ENCODE measurements at regions not wholly inside any gene's neighbourhood (a gene's known extent, or its start where the extent isn't known, plus 50 kb on each side); places are given as distances from the start of the nearest gene placed in this dataset.

DNA sequence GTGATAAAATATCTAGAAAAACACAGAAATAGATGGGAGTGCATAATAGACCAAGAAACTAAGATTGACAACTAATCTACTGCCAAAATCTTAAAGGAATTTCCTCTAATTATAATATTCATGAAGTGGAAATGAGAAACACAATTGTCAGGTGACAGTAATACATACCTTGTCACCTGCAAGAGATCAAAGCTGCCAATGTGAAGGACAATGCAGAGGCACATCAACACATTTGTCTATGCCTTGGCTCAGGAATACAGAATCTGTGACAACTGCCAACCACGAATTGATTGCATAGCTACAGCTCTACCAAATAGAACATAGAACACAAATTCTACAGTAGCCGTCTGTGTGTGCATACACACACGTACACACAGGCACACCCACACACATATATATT is 295.7 kb downstream of the PPARGC1A start:
- no peak overlapping the region for H3K4me3 ChIP-seq (ENCODE audit: low read depth, low read length)
- DNase-seq (ENCODE audit: low read depth) = no peak
- TF ChIP-seq, protein P1, sequence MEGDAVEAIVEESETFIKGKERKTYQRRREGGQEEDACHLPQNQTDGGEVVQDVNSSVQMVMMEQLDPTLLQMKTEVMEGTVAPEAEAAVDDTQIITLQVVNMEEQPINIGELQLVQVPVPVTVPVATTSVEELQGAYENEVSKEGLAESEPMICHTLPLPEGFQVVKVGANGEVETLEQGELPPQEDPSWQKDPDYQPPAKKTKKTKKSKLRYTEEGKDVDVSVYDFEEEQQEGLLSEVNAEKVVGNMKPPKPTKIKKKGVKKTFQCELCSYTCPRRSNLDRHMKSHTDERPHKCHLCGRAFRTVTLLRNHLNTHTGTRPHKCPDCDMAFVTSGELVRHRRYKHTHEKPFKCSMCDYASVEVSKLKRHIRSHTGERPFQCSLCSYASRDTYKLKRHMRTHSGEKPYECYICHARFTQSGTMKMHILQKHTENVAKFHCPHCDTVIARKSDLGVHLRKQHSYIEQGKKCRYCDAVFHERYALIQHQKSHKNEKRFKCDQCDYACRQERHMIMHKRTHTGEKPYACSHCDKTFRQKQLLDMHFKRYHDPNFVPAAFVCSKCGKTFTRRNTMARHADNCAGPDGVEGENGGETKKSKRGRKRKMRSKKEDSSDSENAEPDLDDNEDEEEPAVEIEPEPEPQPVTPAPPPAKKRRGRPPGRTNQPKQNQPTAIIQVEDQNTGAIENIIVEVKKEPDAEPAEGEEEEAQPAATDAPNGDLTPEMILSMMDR (IDR thresholded peaks at IDR 0.05; ENCODE audit: insufficient read depth, low read depth, low read length, missing control alignments) = no peak

DNA sequence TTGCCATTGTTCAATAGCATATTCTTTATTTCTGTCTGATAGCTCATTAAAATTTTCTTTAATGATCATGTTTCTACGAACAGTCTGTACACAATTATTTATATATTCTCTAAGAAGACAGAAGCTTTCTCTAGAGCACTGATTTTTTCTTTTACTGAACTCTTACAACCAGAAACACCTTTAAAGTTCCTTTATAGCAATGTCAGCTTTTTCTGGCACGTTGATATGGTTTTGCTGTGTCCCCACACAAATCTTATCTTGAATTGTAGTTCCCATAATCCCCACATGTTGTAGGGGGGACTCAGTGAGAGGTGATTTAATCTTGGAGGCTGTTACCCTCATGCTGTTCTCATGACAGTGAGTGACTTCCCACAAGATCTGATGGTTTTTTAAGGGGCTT is 299.4 kb downstream of the PPARGC1A start:
- DNase-seq (ENCODE audit: low read depth) = no peak
- TF ChIP-seq, protein P1 (IDR thresholded peaks at IDR 0.05; ENCODE audit: insufficient read depth, low read depth, low read length, missing control alignments) = no peak
- H3K4me3 ChIP-seq (ENCODE audit: low read depth, low read length) = no peak overlapping the region

DNA sequence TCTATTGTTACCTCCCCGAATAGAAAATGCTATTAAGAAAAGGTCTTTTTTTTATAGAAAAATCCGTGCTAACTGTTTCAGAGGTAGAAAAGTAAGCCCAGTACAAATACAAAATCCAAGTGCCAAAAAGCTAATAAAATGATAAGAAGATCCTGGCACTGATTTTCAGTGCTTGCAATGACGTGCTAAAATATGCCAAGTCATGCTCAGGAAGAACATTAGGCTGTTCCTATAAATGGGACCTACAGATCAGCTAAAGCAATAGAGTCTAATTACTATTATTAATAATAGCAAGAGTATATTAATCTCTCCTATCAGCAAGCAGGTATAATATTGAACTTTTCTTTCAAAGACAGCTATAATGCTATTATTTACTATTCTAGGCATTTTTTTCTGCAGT is 305.8 kb downstream of the PPARGC1A start:
- no peak for DNase-seq (ENCODE audit: low read depth)
- no peak overlapping the region for H3K4me3 ChIP-seq (ENCODE audit: low read depth, low read length)
- TF ChIP-seq, protein P1 (IDR thresholded peaks at IDR 0.05; ENCODE audit: insufficient read depth, low read depth, low read length, missing control alignments) = no peak

DNA sequence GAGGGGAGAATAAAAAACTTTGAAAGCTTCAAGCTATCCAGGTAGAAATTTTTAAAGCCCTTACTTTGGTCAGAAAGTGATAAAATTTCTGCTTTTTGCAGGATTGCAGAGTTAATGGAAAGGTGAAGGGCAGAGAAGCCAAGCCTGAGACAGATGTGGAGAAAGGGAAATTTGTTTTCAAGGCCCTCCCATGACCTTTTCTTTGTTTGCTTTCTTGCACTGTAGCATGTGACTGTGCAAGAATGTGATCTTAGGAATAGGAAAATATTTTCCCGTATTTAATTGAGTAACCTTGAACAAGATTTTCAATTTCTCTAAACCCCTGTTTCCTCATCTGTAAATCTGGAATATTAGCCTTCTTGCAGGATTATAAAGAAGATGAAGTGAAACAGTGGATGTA is 307.2 kb downstream of the PPARGC1A start:
- H3K4me3 ChIP-seq (ENCODE audit: low read depth, low read length) = no peak overlapping the region
- no peak for DNase-seq (ENCODE audit: low read depth)
- TF ChIP-seq, protein P1 (IDR thresholded peaks at IDR 0.05; ENCODE audit: insufficient read depth, low read depth, low read length, missing control alignments) = no peak

DNA sequence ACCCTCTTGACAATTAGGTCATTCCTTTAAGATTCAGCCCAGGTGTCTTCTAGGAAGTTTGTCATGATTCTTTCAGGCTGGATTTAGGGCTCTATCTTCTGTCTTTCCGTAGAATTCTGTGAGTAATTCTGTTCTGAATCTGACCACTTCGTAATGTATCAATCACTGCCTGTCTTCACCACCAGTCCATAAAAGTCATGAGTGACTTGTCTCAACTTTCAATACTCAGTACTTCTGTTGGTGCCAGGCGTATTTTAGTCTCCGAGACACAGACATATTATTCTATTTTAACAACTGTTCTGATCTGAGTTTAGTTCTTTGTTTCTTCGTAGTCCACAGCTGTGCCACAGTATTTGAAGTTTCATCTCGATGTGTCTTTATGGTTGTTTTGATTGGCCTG is 310.7 kb downstream of the PPARGC1A start:
- TF ChIP-seq, protein P1 (IDR thresholded peaks at IDR 0.05; ENCODE audit: insufficient read depth, low read depth, low read length, missing control alignments) = no peak
- no peak overlapping the region for H3K4me3 ChIP-seq (ENCODE audit: low read depth, low read length)
- no peak for DNase-seq (ENCODE audit: low read depth)

DNA sequence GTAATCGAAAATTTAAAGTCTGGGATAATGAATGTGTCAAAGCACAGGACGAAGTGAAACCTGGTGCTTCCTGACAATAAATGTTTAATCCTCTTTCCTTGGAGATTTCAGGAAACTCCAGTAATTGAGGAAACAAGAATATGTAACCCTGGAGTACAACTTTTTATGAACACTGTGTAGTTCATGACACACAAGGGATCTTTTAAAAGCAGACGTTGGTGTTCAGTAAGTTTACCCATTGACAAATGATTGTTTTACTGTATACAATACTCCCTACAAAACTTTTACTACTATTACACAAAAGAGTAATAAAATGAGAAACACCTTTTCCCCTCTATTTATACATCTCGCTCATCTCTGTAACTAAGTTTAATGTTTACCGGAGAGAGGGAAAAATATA is 312.4 kb downstream of the PPARGC1A start:
- TF ChIP-seq, protein P1 (IDR thresholded peaks at IDR 0.05; ENCODE audit: insufficient read depth, low read depth, low read length, missing control alignments) = no peak
- H3K4me3 ChIP-seq (ENCODE audit: low read depth, low read length) = no peak overlapping the region
- DNase-seq (ENCODE audit: low read depth) = no peak

DNA sequence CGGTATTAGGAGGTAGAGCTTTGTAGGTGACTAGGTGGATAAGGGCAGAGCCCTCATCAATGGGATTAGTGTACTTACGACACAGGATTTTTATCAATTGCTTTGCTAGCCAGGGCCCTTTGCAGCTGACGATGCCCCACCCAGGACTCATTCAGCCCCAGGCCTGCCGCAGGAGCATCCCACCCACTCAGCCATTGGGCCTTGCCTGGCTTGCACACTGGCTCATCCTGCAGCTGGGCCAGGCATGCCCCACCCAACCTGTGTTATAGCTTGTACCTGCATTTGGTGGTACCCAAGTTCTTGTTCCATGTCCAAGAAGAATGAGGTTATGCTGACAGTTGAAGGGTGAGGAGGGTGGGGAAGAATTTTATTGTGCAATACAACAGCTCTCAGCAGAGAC is 317.5 kb downstream of the PPARGC1A start:
- no peak for DNase-seq (ENCODE audit: low read depth)
- TF ChIP-seq, protein P1 (IDR thresholded peaks at IDR 0.05; ENCODE audit: insufficient read depth, low read depth, low read length, missing control alignments) = no peak
- no peak overlapping the region for H3K4me3 ChIP-seq (ENCODE audit: low read depth, low read length)

All from GM12865 (cell line).